NCI-H1105 treated with DMSO at 0.1 percent for 48 hours (cell line): ENCODE measurements at regions not wholly inside any gene's neighbourhood (a gene's known extent, or its start where the extent isn't known, plus 50 kb on each side); places are given as distances from the start of the nearest gene placed in this dataset.
"Not testable (repeated sequence)": the region's sequence is repeated elsewhere in the genome, so short reads cannot be mapped to it uniquely, and the experiment has no call there.

Experiments used
- DNase-seq: peaks from one replicate; lab custom pipeline; 2025; lab: John Stamatoyannopoulos, UW

- DNase-seq = no peak
Measured at GRCh38 chr3:103169289-103169688, 734.5 kb downstream of the ZPLD1 start.

DNA sequence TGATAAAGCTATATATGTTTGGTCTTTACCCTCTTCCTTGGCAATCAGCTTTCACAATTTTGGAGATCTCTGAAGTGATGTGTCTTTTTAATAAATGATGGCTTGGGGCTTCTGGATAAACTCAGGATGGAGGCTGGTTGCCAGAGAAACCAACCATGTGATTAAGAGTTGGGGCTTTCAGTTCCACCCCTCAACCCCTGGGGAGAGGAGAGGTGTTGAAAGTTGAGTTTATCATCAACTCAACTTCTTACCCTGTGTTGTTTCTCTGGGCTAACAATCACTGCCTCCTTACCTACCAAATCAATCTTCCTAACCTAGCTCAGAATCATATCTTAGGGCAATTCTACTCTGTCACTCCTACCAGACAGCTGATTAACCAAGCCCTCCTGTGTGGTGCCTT is 735.8 kb downstream of the ZPLD1 start:
- DNase-seq = no peak

DNA sequence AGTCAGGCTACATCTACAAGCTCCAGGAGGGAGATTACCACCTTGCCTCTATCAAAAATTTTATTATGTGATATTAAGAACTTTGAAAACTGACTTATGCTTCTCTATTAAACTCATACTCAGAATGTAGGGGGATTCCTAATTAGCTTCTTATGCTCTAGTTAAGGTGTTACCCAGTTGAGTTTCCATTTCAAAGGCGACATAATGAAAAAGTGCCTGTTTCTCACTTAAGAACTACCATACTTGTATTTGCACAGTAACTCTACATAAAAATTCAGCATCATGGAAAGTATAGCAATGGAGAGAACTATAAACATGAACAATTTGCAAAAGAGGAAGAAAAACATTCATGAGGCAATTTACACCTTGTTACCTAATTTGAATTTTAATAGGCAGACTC is 739.1 kb downstream of the ZPLD1 start:
- DNase-seq = no peak

- DNase-seq = no peak
Measured at GRCh38 chr3:103181160-103181559, 746.3 kb downstream of the ZPLD1 start.

- DNase-seq = no peak
Measured at GRCh38 chr3:103184772-103185171, 750.0 kb downstream of the ZPLD1 start.

GRCh38 chr3:103189941-103190340 is 755.1 kb downstream of the ZPLD1 start:
- no peak for DNase-seq

DNA sequence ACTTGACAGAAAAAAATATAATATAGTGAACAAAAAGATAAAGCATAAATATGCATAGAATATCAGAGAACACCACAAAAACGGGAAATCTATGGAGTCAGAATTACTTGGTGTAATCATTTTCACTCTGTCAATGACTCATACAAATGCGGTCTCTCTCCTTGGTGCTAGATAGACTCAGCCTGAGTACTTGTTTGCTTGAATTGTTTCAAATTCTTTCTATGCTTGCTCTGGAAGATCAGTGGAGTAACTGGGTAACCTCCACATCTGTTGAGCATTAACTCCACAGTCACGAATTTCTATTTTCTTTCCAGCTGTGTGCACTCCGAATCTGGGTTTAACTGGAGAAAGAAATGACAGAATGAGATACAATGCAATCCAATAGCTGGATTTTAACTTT is 760.4 kb downstream of the ZPLD1 start:
- DNase-seq = no peak

GRCh38 chr3:103203441-103203840 is 768.6 kb downstream of the ZPLD1 start:
- no peak for DNase-seq

DNA sequence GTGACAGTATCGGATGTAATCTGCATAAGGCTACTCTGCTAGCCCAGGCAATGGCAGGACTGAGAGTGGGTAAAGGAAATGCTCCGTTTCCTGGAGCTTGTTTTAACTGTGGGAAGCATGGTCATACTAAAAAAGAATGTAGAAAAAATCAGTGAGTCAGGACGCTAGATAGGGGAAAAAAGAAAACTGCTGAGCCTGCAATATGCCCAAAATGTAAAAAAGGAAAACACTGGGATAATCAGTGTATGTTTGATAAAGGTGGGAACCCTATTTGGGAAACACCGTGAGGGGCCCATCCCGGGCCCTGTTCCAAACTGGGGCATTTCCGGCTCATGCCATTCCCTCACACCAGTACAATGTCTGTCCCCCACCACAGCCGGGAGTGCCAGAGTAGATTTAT is 775.8 kb downstream of the ZPLD1 start:
- DNase-seq = no peak

DNA sequence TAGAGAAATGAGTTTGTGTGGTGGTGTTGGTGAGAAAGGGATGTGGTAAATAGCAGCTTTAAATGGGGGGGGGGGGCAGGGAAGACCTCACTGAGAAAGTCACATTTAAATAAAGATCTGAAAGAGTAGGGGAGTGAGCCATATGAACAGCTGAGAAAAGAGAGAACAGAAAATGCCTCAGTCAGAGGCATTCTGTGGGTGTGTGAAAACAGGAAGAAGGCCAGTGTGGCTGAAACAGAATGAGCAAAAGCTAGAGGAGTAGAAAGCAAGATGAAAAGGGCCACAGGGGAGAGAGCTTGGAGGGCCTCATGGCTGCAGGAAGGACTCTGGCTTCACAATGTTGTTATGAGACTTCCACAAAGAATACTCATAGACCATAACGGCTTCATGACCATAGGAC is 783.3 kb downstream of the ZPLD1 start:
- DNase-seq = no peak

GRCh38 chr3:103218793-103219192 is 784.0 kb downstream of the ZPLD1 start:
- DNase-seq = no peak

DNA sequence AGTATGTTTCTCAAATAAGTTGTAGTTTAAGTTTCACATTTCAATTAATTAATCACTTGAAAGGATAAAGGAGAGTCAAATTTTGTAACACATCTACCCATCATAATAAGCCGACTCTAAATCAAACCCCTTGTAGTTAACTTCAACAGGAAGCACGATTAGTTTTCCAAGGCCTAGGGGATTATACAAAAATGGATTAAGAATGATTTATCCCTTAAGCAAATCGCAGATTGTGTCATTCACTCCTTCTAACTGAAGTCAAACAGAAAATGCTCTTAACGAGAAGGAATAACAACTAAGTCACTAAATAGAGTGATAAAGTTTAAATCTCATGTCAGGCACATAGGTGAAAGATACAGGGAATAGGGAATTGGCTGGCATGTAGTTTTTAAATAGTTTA is 792.8 kb downstream of the ZPLD1 start:
- DNase-seq = no peak

DNA sequence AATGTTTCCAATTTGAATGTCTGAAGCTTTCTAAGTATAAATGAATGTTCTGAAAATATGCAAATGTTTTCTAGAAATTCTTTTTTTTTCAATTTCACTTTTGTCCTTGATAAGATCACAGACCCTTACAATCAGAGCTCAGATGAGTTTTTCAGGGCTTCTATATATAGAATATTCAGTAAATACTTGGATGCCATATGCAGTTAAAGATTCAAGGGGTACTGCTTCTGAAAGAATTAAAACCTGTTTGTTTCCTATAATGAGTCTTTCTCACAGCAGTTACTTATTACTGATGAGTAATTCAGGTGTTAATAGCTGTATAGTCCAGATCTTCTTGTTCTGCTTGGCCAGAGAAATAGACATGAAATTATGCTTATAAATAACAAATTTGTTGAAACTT is 812.6 kb downstream of the ZPLD1 start:
- DNase-seq = no peak

- DNase-seq = not testable (repeated sequence)
Measured at GRCh38 chr3:103254827-103255226, 820.0 kb downstream of the ZPLD1 start.

- DNase-seq = no peak
Measured at GRCh38 chr3:103269287-103269686, 834.5 kb downstream of the ZPLD1 start.

GRCh38 chr3:103271575-103271974 is 836.8 kb downstream of the ZPLD1 start:
- no peak for DNase-seq

DNA sequence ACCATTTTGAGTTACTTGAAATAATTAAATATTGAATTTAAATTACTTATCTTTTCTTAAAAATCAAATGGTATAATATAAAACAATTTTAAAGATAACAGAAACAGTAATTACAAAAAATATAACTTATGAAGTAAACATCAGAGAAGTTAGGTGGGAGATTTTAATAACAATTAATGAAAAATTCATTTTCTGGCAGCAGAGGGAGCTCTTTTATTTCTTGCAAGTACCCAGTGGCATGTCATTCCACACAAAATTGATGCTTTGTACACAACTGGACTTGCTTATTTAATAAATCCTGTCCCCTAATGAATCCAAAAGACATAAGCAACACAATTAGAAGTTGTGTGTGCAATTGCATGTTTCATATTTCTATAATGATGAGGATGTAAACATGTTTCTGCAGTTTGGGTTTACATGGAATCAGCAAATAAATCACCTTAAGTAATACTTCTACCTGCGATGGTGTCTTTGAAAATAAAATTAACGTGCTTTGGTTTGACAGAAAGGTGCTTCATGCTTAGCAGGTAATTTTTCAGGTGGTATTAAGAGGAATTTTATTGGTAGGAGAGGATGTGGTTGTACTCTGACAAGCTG is 861.3 kb downstream of the ZPLD1 start:
- peak; percentile 45 for DNase-seq

- not testable (repeated sequence) for DNase-seq
Measured at GRCh38 chr3:103297502-103297901, 862.7 kb downstream of the ZPLD1 start.

GRCh38 chr3:103306104-103306503 is 871.3 kb downstream of the ZPLD1 start:
- DNase-seq = no peak

- peak; percentile 36 for DNase-seq
Measured at GRCh38 chr3:103308921-103309320, 874.1 kb downstream of the ZPLD1 start.

GRCh38 chr3:103319912-103320311 is 885.1 kb downstream of the ZPLD1 start:
- no peak for DNase-seq

- peak; percentile 89 for DNase-seq
Measured at GRCh38 chr3:103337179-103337845, 902.5 kb downstream of the ZPLD1 start.

GRCh38 chr3:103341078-103341606 is 906.3 kb downstream of the ZPLD1 start:
- DNase-seq = no peak

GRCh38 chr3:103342205-103342731 is 907.5 kb downstream of the ZPLD1 start:
- DNase-seq = no peak
